ENCODE measurements at regions not wholly inside any gene's neighbourhood (a gene's known extent, or its start where the extent isn't known, plus 50 kb on each side); places are given as distances from the start of the nearest gene placed in this dataset.
"Not testable (repeated sequence)": the region's sequence is repeated elsewhere in the genome, so short reads cannot be mapped to it uniquely, and the experiment has no call there.

DNA sequence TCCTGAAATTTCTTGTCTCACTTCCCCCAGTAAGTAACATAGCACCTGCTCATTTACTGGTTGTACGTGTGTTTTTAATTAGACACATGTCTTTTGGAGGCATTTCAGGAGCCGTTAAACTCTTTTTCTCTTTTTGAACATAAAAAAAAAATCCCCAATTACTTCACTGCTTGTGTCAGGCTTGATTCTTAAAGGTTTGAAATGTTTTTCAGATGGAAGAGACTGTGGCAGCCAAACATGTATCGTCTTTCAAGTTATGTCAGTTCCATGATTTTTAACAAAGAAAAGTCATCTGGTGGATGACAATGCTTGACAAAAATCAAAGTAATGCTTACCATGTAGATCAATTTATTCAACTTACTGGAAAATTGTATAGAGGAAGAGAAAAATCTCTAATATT, 585.8 kb downstream of the GATA3 start:
- no peak for DNase-seq

DNA sequence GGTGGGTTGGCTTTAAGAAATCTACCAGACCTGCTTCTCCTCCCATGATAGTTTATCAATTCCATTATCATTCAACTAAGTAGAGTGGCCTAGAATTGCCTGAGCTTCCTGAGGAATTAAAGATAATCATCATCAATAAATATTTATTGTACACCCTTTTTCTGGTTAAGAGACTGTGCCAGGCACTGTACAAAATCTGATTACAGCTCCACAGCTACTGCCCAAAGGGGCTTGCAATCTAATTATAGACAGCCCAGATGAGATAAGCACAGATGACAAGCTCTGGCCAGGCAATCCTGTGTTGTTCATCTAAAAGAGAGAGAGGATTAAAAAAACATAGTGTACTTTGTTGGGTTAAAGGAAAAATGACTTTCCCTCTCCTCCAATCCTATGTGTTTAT, 586.4 kb downstream of the GATA3 start:
- no peak for DNase-seq

DNA sequence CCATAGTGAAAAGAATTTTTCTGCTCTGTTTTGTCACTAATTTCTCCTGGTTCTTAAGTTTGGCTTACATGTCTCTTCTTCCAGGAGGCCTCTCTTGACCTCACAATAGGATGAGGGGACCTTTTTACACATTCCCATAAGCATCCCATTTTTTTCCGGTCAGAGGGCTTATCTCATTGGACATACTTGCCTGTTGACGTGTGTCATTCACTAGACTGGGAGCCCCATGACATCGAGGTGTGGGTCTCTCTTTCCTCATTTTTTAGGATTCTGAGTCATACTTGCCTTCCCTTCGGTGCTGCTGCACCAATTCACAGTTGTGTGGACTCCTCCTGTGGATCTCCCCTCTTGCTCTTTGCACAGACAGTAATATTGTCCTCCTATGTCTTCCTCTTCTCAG, 601.8 kb downstream of the GATA3 start:
- no peak for DNase-seq

GRCh38 chr10:8659982-8660381, 605.5 kb downstream of the GATA3 start:
- DNase-seq = no peak

DNA sequence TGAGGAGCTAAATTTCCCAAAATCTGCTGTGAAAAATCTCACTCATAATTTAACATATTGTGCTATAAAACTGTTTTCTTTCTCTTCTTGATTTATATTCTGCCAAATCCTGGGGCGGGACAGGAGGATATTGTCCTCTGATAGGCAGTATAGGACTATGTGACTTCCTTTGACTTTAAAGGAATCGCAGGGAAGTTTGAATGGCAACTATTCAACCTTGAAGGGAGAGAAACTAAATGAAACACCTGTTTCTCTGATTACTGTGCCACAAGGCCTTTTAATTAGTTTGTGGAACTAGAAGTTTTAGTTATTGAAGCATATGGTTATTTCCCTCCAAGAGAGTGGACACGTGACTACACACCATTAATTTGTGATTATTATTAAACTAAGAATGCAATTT, 607.4 kb downstream of the GATA3 start:
- no peak for DNase-seq

GRCh38 chr10:8663131-8663530, 608.6 kb downstream of the GATA3 start:
- no peak for DNase-seq

DNA sequence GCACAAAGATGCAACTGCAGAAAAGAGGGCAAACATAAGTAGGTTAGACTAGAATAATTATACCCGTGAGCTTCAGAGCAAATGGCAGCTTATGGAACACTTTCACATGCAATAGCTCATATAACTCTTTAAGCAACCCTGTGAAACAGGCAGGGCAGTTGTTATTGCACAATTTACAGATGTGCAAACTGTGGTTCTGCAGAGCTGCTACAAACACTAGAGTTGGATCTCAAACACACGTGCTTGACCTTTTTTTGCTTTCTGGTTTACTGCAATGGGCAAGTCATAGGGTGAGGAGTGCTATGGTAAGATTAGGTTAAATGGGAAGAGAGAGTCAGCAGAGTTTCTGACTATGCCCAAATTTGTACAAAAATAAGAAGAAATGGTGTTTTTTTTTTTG, 610.8 kb downstream of the GATA3 start:
- no peak for DNase-seq

DNA sequence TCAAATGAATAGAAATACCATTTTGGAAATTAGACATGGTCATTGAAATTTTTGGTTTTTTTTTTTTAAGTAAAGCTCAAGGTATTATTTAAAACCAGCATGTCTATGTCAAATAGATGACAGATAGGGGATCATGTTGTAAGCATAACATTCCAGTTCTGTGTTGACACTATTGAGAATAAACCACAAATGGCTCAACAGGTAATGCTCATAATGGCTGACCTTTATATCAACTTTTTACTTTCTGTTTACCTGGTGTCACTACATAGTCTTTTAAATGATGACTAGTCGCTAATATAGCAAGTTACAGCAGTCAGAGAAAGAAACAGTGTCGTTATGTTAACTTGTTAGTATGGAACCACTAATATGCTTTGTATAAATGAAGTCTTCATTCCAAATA, 616.0 kb downstream of the GATA3 start:
- DNase-seq = no peak

- no peak for DNase-seq
Measured at GRCh38 chr10:8674230-8674629, 619.7 kb downstream of the GATA3 start.

DNA sequence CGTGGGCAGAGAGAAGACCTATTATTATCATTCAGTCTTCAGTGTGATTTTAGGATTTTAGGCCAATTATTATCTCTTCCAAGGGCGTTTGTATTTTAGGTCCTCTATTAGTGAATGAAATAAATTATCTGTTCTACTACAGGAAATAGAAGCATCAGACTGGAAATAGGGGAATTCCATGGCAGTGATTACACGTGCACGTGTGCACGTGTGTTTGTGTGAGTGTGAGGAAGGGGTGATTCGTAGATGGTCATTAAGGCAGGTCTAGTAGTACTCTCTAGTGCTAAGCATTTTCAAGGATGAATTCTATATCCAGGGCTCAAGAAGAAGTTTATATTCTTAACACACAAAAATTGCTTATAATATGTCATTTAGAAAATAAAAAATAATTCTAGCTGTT, 623.2 kb downstream of the GATA3 start:
- no peak for DNase-seq

GRCh38 chr10:8684916-8685315, 630.4 kb downstream of the GATA3 start:
- not testable (repeated sequence) for DNase-seq

DNA sequence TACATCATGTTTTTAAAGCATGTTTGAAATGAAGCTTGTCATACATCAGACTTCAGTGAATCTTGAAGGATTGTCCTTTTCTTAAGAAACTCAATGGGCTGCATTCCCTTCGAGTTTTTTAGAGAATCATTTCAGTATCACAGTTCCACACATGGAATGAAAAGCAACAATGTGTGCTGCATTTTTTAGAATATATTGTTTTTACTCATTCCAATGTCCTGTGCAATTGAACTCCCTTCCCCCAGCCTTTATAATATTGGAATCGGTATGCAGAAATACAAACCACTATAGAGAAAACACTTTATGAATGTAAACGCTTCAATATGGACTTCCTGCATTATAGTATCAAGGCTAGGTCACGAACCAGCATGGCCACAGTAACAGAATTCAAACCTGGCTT, 634.4 kb downstream of the GATA3 start:
- DNase-seq = no peak

GRCh38 chr10:8691498-8692017, 637.1 kb downstream of the GATA3 start:
- no peak for DNase-seq

GRCh38 chr10:8693635-8694034, 639.1 kb downstream of the GATA3 start:
- not testable (repeated sequence) for DNase-seq

- no peak for DNase-seq
Measured at GRCh38 chr10:8696746-8697145, 642.3 kb downstream of the GATA3 start.

- no peak for DNase-seq
Measured at GRCh38 chr10:8700689-8701088, 646.2 kb downstream of the GATA3 start.

DNA sequence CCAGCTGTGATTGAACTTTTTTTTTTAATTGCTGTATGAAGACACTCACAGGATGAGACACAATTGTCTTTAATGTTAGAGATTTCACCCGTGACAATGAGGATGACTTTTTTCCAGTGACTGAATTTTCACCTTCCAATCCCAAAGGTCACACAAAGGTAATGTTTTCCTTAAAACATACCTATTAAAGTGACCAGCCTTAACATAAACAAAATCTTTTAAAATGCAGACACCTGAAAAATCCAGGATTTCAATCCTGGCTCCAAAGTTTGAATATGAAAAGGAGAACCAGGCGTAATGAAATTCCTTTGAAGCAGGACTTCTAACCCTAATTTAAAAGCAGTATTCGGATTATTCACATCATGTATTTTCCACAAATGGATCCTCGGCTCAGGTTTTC, 647.7 kb downstream of the GATA3 start:
- DNase-seq = no peak

DNA sequence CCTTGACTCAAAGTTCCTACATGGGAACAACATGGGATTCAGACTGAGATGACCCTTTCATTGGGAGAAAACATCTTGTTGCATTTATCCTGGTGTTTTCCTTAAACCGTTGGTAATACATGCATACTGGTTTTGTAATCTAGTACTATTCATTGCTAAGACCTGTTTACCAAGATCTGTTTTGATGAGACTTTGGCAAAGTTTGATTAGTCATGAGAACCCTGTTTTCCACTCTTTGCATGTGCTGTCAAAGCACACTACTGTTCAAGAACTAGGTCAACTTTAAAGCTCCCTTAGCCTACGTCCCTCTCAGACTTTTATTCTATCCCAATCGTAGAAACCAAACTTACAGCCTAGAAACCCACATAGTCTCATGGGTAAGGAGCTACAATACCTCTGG, 650.9 kb downstream of the GATA3 start:
- no peak for DNase-seq

DNA sequence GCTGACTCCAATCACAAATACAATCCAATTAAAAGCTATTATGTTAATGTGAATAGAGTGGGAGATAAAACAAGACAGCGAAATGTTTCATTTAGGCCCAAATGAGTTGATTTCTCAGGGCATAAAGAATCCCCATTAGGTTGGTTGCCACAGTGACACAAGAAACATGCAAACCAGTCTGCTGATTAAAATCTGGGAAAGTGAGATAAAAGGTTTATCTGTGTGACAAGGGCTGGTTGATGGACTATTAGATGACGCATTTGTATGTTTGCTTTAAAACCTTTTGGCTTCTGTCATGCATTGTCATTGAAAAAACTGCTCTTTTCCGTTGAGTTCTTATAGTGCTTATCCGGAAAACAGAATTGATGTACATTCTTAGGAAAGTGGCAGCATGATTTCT, 658.2 kb downstream of the GATA3 start:
- DNase-seq = no peak

DNA sequence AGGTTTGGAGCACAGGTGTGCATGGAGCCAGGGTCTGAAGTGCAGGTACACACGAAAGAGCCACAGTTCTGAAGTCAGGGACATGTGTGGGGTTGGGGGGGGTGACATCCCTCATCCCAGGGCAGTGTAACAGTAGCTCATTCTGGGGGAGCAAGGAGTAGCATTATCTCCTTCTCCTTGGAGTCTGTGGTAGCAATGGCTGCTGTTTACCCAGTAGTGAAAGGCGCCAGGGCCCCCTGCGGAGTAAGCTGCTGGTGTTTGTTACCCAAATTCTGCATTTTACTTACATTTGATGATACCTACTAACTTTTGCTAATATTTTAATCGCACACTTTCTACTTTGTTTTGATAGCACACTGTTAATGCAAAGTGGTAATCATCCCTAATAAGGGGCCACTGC, 665.5 kb downstream of the GATA3 start:
- no peak for DNase-seq

- DNase-seq = no peak
Measured at GRCh38 chr10:8721650-8722049, 667.2 kb downstream of the GATA3 start.

DNA sequence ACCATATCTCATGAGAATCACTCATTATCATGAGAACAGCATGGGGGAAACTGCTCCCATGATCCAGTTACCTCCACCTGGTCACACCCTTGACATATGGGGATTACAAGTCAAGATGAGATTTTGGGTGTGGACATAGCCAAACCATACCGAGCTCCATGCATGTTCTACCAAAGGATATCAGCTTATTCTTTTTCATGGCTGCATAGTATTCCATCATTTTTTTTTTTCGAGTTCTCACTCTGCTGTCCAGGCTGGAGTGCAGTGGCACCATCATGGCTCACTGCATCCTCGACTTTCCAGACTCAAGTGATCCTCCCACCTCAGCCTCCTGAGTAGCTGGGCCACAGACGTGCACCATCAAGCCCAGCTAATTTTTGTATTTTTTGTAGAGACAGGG, 668.3 kb downstream of the GATA3 start:
- DNase-seq = no peak

GRCh38 chr10:8725343-8725742, 670.9 kb downstream of the GATA3 start:
- DNase-seq = no peak

DNA sequence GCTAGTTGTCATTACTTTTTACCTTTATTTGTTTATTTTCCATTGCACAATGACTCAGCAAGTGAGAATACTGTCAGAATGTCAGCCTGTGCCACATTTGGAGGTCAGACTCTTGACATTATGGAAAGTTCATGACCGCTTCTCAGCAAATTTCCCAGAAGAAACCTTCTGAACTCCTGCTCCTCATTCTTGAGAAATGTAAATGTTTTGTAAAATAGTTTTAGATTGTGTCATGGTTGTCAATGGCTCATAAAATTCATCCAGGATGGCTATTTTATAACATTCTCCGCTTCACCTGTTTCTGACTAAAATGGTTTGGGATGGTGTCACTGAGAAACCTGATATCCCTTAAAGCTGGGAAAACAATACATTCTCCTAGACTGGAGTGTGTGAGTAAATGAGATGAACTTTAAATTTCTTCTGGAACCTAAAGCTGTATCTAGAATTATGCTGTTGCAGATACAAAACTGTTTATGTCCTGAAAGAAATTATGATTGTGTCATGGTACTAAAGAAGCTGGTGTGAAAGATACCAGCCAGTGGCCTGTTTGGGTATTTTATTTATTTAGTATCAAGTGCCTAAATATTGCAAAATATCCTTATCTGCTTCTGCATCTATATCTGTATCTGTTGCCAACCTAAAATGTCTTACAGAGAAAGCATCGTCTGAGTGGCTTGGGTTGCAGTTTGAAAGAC, 671.7 kb downstream of the GATA3 start:
- no peak for DNase-seq

GRCh38 chr10:8726779-8727084, 672.2 kb downstream of the GATA3 start:
- no peak for DNase-seq
